ENCODE measurements at regions not wholly inside any gene's neighbourhood (a gene's known extent, or its start where the extent isn't known, plus 50 kb on each side); places are given as distances from the start of the nearest gene placed in this dataset.

GRCh38 chr13:63024458-63024857, 1608.8 kb upstream of the PCDH20 start:
- TF ChIP-seq, protein P1, sequence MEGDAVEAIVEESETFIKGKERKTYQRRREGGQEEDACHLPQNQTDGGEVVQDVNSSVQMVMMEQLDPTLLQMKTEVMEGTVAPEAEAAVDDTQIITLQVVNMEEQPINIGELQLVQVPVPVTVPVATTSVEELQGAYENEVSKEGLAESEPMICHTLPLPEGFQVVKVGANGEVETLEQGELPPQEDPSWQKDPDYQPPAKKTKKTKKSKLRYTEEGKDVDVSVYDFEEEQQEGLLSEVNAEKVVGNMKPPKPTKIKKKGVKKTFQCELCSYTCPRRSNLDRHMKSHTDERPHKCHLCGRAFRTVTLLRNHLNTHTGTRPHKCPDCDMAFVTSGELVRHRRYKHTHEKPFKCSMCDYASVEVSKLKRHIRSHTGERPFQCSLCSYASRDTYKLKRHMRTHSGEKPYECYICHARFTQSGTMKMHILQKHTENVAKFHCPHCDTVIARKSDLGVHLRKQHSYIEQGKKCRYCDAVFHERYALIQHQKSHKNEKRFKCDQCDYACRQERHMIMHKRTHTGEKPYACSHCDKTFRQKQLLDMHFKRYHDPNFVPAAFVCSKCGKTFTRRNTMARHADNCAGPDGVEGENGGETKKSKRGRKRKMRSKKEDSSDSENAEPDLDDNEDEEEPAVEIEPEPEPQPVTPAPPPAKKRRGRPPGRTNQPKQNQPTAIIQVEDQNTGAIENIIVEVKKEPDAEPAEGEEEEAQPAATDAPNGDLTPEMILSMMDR (IDR thresholded peaks at IDR 0.05), result no peak
- TF ChIP-seq POLR2A (IDR thresholded peaks at IDR 0.05), result no peak
